Natural killer cell (primary cell): ENCODE measurements at regions not wholly inside any gene's neighbourhood (a gene's known extent, or its start where the extent isn't known, plus 50 kb on each side); places are given as distances from the start of the nearest gene placed in this dataset.

Experiments used
- ATAC-seq, 3 donors: fragments of 150-1000 bp in 2 of 3; fragments of 200-7000 bp in 1 of 3; cut with Tn5 transposase; 1 replicate in 1 of 3; 2 replicates in 2 of 3; pipeline ENCODE4 v1.10.0; 2021; ENCODE audit warnings: mild to moderate bottlenecking in 2 of 3, moderate library complexity in 2 of 3
- DNase-seq, 2 donors: peaks; one replicate each; pipeline versions ENCODE4 v3.0.0 to v3.0.0-alpha.2; 2013 to 2021; ENCODE audit warnings: mixed read lengths in 1 of 2
- H3K27ac ChIP-seq: one replicate; pipeline ENCODE4 v1.5.1; 2013; ENCODE audit warnings: mild to moderate bottlenecking, low read length
- H3K27me3 ChIP-seq: one replicate; pipeline ENCODE4 v1.6.1; 2013; ENCODE audit warnings: low read length; ENCODE audit not compliant: control insufficient read depth, insufficient read depth
- H3K36me3 ChIP-seq: one replicate; pipeline ENCODE4 v1.6.1; 2013; ENCODE audit warnings: low read length; ENCODE audit not compliant: control insufficient read depth, insufficient read depth
- H3K4me1 ChIP-seq: one replicate; pipeline ENCODE4 v1.6.1; 2013; ENCODE audit warnings: low read length; ENCODE audit not compliant: control insufficient read depth, insufficient read depth
- H3K4me3 ChIP-seq: one replicate; pipeline ENCODE4 v1.5.1; 2013; ENCODE audit warnings: low read length
- H3K9me3 ChIP-seq: one replicate; pipeline ENCODE4 v1.6.1; 2013; ENCODE audit warnings: low read length; ENCODE audit not compliant: control insufficient read depth, insufficient read depth
- H3K27ac Mint-ChIP-seq, 2 donors: one replicate each; pipeline ENCODE4 v1.8.0; 2022; ENCODE audit warnings: mild to moderate bottlenecking in 2 of 2, mixed read lengths in 2 of 2, moderate library complexity in 1 of 2
- H3K27me3 Mint-ChIP-seq, 2 donors: one replicate each; pipeline ENCODE4 v1.8.0; 2022; ENCODE audit warnings: low read depth in 2 of 2, mixed read lengths in 2 of 2
- H3K36me3 Mint-ChIP-seq: one replicate; pipeline ENCODE4 v1.8.0; 2022; ENCODE audit warnings: mixed read lengths
- H3K4me1 Mint-ChIP-seq, 2 donors: one replicate each; pipeline ENCODE4 v1.8.0; 2022; ENCODE audit warnings: mixed read lengths in 2 of 2
- H3K4me3 Mint-ChIP-seq: one replicate; pipeline ENCODE4 v1.8.0; 2022; ENCODE audit warnings: mild to moderate bottlenecking, moderate library complexity, mixed read lengths
- H3K9me3 Mint-ChIP-seq, 2 donors: one replicate each; pipeline ENCODE4 v1.8.0; 2022; ENCODE audit warnings: mixed read lengths in 2 of 2
- CTCF ChIP-seq: fragments of 200-600 bp; IDR thresholded peaks from one replicate; pipeline ENCODE4 v1.8.0; 2022; ENCODE audit warnings: antibody characterized with exemption
- WGBS: methylation state at CpG from one replicate; pipeline ENCODE4 v1.1.7; 2013; ENCODE audit warnings: missing lambda C conversion rate; ENCODE audit not compliant: insufficient coverage; 5-methylcytosine and 5-hydroxymethylcytosine counted together
- intact Hi-C: fragments of 100-400 bp; cut with micrococcal nuclease; formaldehyde crosslinking; loops from one replicate; pipeline ENCODE4 v1.14.2; 2022

GRCh38 chr14:51780741-51781140, 79.7 kb upstream of the GNG2 start:
- intact Hi-C loops = loop anchor here (1.0 to 10.0 kb wide), 4 partner anchors 225 to 826 kb away; no protein-coding TSS in a partner anchor
- H3K9me3 ChIP-seq = no peaks in the 10 kb centered on the region
- peaks cover 2 to 5% of the 10 kb centered on the region in 2 donors for H3K9me3 Mint-ChIP-seq

DNA sequence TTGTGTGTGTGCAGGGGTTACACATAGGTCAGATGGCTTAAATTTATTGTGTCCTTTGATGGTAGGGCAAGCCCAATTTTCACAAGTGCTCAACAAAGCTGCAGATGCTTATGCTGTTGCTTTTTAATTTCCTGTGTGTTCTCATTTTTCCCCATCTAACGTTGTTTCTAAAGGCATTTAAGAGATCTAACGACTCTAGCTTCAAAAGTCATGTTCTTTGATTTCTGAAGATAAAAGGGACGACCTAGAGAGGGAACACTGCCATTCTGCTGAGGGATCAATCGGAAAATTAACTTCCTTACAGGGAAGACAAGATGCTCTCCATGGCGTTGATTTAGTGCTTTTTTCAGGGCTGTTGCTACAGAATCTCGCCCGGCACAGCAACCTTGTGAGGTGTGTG, 79.0 kb upstream of the GNG2 start:
- no peak overlapping the region for H3K4me3 ChIP-seq
- no peak for TF ChIP-seq CTCF
- H3K9me3 ChIP-seq = peaks cover 4% of the 10 kb centered on the region
- H3K27ac ChIP-seq = no peak overlapping the region
- Mint-ChIP-seq H3K36me3 (peaks cover 18% of the 10 kb centered on the region), H3K9me3 (peaks cover 2 to 11% of the 10 kb centered on the region in 2 donors), H3K27me3 (peaks cover 23 to 34% of the 10 kb centered on the region in 2 donors), H3K4me3 (no peak overlapping the region), H3K27ac (no peak overlapping the region), H3K4me1 (peaks cover 12 to 24% of the 10 kb centered on the region in 2 donors)
- intact Hi-C loops = loop anchor here (10.0 kb wide), 1 partner anchor 827 kb away; no protein-coding TSS in a partner anchor
- WGBS = 79% methylated on average over 7 of the region's 7 CpGs
- peak in 1 of 2 donors; percentile 11 for DNase-seq
- H3K4me1 ChIP-seq = peaks cover 4% of the 10 kb centered on the region
- peaks cover 3% of the 10 kb centered on the region for H3K27me3 ChIP-seq
- ATAC-seq = no peak
- no peaks in the 10 kb centered on the region for H3K36me3 ChIP-seq

More at GRCh38 chr14:51780741-51781140, 79.7 kb upstream of the GNG2 start:
- H3K27ac Mint-ChIP-seq = no peak overlapping the region
- H3K27ac ChIP-seq = no peak overlapping the region
- peaks cover 3% of the 10 kb centered on the region for H3K27me3 ChIP-seq
- DNase-seq (no peak), ATAC-seq (no peak)
- H3K4me3 ChIP-seq = no peak overlapping the region
- no peaks in the 10 kb centered on the region for H3K36me3 ChIP-seq
- peaks cover 12% of the 10 kb centered on the region for H3K36me3 Mint-ChIP-seq
- peaks cover 4% of the 10 kb centered on the region for H3K4me1 ChIP-seq
- no peak for TF ChIP-seq CTCF
- 67% methylated on average over 6 of the region's 6 CpGs for WGBS
- H3K27me3 Mint-ChIP-seq = peaks cover 24 to 29% of the 10 kb centered on the region in 2 donors
- H3K4me3 Mint-ChIP-seq = no peak overlapping the region
- H3K4me1 Mint-ChIP-seq = peaks cover 17 to 29% of the 10 kb centered on the region in 2 donors

DNA sequence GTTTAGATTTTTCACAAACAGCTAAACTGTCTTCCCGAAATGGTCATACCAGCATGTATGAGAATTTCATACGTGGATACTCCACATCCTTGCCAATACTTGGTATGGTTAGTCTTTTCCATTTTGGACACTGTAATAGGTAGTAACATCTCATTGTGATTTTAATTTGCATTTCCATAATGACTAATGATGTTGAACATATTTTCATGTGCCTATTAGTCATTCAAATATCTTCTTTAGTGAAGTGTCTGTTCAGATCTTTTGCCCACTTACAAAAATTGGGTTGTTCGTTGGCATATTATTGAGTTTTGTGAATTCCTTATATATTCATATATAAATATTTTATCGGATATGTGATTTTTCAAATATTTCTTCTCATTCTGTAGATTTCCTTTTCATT, 78.0 kb upstream of the GNG2 start:
- no peak overlapping the region for H3K27ac ChIP-seq
- H3K36me3 ChIP-seq = no peaks in the 10 kb centered on the region
- H3K27me3 ChIP-seq = peaks cover 3% of the 10 kb centered on the region
- peaks cover 20 to 34% of the 10 kb centered on the region in 2 donors for H3K27me3 Mint-ChIP-seq
- no peak for ATAC-seq
- TF ChIP-seq CTCF = no peak
- intact Hi-C loops = loop anchor here (10.0 kb wide), 1 partner anchor 828 kb away; no protein-coding TSS in a partner anchor
- WGBS = no CpG with 5 or more reads among the region's 4 CpGs
- no peak for DNase-seq
- no peak overlapping the region for H3K4me3 ChIP-seq
- H3K4me3 Mint-ChIP-seq = no peak overlapping the region
- peaks cover 4% of the 10 kb centered on the region for H3K4me1 ChIP-seq
- H3K4me1 Mint-ChIP-seq = peaks cover 10 to 22% of the 10 kb centered on the region in 2 donors
- H3K9me3 ChIP-seq = peaks cover 5% of the 10 kb centered on the region
- peaks cover 25% of the 10 kb centered on the region for H3K36me3 Mint-ChIP-seq
- peaks cover 5 to 15% of the 10 kb centered on the region in 2 donors for H3K9me3 Mint-ChIP-seq
- no peak overlapping the region for H3K27ac Mint-ChIP-seq

GRCh38 chr14:51783765-51784164, 76.6 kb upstream of the GNG2 start:
- Mint-ChIP-seq H3K4me3 (no peak overlapping the region), H3K27me3 (peaks cover 13 to 34% of the 10 kb centered on the region in 2 donors), H3K9me3 (peaks cover 5 to 15% of the 10 kb centered on the region in 2 donors), H3K4me1 (peaks cover 10 to 17% of the 10 kb centered on the region in 2 donors), H3K27ac (no peak overlapping the region), H3K36me3 (peaks cover 25% of the 10 kb centered on the region)
- Histone ChIP-seq H3K27ac (no peak overlapping the region), H3K4me1 (peaks cover 4% of the 10 kb centered on the region), H3K27me3 (peaks cover 3% of the 10 kb centered on the region), H3K4me3 (no peak overlapping the region), H3K36me3 (no peaks in the 10 kb centered on the region), H3K9me3 (peaks cover 5% of the 10 kb centered on the region)
- intact Hi-C loops = loop anchor here (10.0 kb wide), 1 partner anchor 829 kb away; no protein-coding TSS in a partner anchor
- WGBS = 49% methylated on average over 4 of the region's 4 CpGs
- ATAC-seq = no peak
- no peak for TF ChIP-seq CTCF
- no peak for DNase-seq
